ENCODE measurements at regions not wholly inside any gene's neighbourhood (a gene's known extent, or its start where the extent isn't known, plus 50 kb on each side); places are given as distances from the start of the nearest gene placed in this dataset.

DNA sequence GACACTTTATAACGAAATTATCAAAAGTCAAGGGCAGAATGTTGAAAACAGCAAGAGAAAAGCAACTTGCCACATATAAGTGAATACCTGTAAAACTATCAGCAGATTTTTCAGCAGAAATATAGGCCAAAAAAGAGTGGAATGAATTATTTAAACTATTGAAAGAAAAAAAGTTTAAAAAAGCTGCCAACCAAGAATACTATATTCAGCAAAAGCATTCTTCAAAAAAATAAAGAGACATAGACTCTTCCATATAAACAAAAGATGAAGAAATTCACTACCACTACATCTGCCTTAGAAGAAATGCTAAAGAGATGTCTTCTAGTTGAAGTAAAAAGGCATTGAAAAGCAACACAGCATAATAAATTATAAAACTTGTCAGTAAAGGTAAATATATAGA is 80.6 kb upstream of the CPNE8 start:
- 89% methylated on average over 1 of the region's 1 CpG for WGBS
- no peaks in the 10 kb centered on the region for H3K27me3 ChIP-seq (ENCODE audit: control insufficient read depth in 4 of 4, insufficient read depth in 4 of 4, low read length in 3 of 4)
- no peak overlapping the region for H3K4me3 ChIP-seq (ENCODE audit: low read depth in 1 of 3, low read length in 3 of 3)
- H3K36me3 ChIP-seq (ENCODE audit: control insufficient read depth in 4 of 4, insufficient read depth in 3 of 4, low read depth in 1 of 4, low read length in 3 of 4), result no peaks in the 10 kb centered on the region
- DNase-seq (ENCODE audit: low spot score), result no peak
- peaks cover 0 to 9% (median 3%) of the 10 kb centered on the region in 4 donors for H3K9me3 ChIP-seq (ENCODE audit: control insufficient read depth in 4 of 4, low read length in 3 of 4)
- no peak overlapping the region for H3K9ac ChIP-seq (ENCODE audit: low read depth in 1 of 2, low read length in 2 of 2)
- no peaks in the 10 kb centered on the region for H3K4me1 ChIP-seq (ENCODE audit: control insufficient read depth in 4 of 4, insufficient read depth in 4 of 4, low read length in 3 of 4)
- TF ChIP-seq, protein P1, sequence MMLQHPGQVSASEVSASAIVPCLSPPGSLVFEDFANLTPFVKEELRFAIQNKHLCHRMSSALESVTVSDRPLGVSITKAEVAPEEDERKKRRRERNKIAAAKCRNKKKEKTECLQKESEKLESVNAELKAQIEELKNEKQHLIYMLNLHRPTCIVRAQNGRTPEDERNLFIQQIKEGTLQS (IDR thresholded peaks at IDR 0.05), result no peak
- TF ChIP-seq RAD21 (IDR thresholded peaks at IDR 0.05), result no peak
- TF ChIP-seq GABPA (IDR thresholded peaks at IDR 0.05 in 1 of 2, conservative IDR thresholded peaks at IDR 0.05 in 1 of 2), result no peak
- no peak for TF ChIP-seq YY1 (IDR thresholded peaks at IDR 0.05)
- TF ChIP-seq RXRA (IDR thresholded peaks at IDR 0.05), result no peak
- TF ChIP-seq, protein P2, sequence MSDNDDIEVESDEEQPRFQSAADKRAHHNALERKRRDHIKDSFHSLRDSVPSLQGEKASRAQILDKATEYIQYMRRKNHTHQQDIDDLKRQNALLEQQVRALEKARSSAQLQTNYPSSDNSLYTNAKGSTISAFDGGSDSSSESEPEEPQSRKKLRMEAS (IDR thresholded peaks at IDR 0.05), result no peak
- no peak for TF ChIP-seq JUND (IDR thresholded peaks at IDR 0.05)
- TF ChIP-seq EGR1 (IDR thresholded peaks at IDR 0.05; ENCODE audit: low read depth in 2 of 2), result no peak
- TF ChIP-seq FOXA1 (IDR thresholded peaks at IDR 0.05), result no peak
- no peak for TF ChIP-seq FOXA2 (IDR thresholded peaks at IDR 0.05)
- TF ChIP-seq HNF4A (conservative IDR thresholded peaks at IDR 0.05), result no peak
- no peak for TF ChIP-seq NR2F2 (IDR thresholded peaks at IDR 0.05)
- TF ChIP-seq, protein P3, sequence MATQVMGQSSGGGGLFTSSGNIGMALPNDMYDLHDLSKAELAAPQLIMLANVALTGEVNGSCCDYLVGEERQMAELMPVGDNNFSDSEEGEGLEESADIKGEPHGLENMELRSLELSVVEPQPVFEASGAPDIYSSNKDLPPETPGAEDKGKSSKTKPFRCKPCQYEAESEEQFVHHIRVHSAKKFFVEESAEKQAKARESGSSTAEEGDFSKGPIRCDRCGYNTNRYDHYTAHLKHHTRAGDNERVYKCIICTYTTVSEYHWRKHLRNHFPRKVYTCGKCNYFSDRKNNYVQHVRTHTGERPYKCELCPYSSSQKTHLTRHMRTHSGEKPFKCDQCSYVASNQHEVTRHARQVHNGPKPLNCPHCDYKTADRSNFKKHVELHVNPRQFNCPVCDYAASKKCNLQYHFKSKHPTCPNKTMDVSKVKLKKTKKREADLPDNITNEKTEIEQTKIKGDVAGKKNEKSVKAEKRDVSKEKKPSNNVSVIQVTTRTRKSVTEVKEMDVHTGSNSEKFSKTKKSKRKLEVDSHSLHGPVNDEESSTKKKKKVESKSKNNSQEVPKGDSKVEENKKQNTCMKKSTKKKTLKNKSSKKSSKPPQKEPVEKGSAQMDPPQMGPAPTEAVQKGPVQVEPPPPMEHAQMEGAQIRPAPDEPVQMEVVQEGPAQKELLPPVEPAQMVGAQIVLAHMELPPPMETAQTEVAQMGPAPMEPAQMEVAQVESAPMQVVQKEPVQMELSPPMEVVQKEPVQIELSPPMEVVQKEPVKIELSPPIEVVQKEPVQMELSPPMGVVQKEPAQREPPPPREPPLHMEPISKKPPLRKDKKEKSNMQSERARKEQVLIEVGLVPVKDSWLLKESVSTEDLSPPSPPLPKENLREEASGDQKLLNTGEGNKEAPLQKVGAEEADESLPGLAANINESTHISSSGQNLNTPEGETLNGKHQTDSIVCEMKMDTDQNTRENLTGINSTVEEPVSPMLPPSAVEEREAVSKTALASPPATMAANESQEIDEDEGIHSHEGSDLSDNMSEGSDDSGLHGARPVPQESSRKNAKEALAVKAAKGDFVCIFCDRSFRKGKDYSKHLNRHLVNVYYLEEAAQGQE (IDR thresholded peaks at IDR 0.05), result no peak
- TF ChIP-seq, protein P4, sequence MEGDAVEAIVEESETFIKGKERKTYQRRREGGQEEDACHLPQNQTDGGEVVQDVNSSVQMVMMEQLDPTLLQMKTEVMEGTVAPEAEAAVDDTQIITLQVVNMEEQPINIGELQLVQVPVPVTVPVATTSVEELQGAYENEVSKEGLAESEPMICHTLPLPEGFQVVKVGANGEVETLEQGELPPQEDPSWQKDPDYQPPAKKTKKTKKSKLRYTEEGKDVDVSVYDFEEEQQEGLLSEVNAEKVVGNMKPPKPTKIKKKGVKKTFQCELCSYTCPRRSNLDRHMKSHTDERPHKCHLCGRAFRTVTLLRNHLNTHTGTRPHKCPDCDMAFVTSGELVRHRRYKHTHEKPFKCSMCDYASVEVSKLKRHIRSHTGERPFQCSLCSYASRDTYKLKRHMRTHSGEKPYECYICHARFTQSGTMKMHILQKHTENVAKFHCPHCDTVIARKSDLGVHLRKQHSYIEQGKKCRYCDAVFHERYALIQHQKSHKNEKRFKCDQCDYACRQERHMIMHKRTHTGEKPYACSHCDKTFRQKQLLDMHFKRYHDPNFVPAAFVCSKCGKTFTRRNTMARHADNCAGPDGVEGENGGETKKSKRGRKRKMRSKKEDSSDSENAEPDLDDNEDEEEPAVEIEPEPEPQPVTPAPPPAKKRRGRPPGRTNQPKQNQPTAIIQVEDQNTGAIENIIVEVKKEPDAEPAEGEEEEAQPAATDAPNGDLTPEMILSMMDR (IDR thresholded peaks at IDR 0.05; ENCODE audit: low read depth, low read length, missing input control), result no peak
- no peak for TF ChIP-seq TAF1 (conservative IDR thresholded peaks at IDR 0.05)
- TF ChIP-seq SP1 (IDR thresholded peaks at IDR 0.05), result no peak
- H3K27ac ChIP-seq (ENCODE audit: low read depth in 1 of 2, low read length in 2 of 2), result no peak overlapping the region

DNA sequence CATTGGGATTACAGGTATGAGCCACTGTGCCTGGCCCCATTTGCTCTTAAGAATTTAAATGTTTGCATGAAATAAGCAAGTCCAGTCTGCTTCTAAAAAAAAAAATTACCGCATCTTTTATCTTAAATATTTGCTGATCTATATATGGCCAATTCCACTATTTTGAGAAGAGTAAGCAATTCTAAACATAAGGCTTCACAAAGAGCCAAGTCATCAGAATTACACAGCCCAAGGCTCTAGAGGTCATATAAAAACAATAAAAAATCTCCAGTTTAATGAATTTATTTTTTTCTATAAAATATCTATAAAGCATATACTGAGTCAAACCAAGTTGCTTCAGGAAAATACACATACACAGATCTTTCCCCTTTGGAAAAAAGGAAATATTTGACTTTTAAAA is 79.0 kb upstream of the CPNE8 start:
- Histone ChIP-seq H3K27me3 (ENCODE audit: control insufficient read depth in 4 of 4, insufficient read depth in 4 of 4, low read length in 3 of 4) (no peaks in the 10 kb centered on the region), H3K36me3 (ENCODE audit: control insufficient read depth in 4 of 4, insufficient read depth in 3 of 4, low read depth in 1 of 4, low read length in 3 of 4) (no peaks in the 10 kb centered on the region), H3K9me3 (ENCODE audit: control insufficient read depth in 4 of 4, low read length in 3 of 4) (peaks cover 0 to 9% (median 3%) of the 10 kb centered on the region in 4 donors), H3K4me1 (ENCODE audit: control insufficient read depth in 4 of 4, insufficient read depth in 4 of 4, low read length in 3 of 4) (no peaks in the 10 kb centered on the region), H3K27ac (ENCODE audit: low read depth in 1 of 2, low read length in 2 of 2) (no peak overlapping the region), H3K9ac (ENCODE audit: low read depth in 1 of 2, low read length in 2 of 2) (no peak overlapping the region), H3K4me3 (ENCODE audit: low read depth in 1 of 3, low read length in 3 of 3) (no peak overlapping the region)
- 94% methylated on average over 1 of the region's 1 CpG for WGBS
- no peak for DNase-seq (ENCODE audit: low spot score)
- TF ChIP-seq GABPA (IDR thresholded peaks at IDR 0.05 in 1 of 2, conservative IDR thresholded peaks at IDR 0.05 in 1 of 2), result no peak
- TF ChIP-seq SP1 (IDR thresholded peaks at IDR 0.05), result no peak
- TF ChIP-seq EGR1 (IDR thresholded peaks at IDR 0.05; ENCODE audit: low read depth in 2 of 2), result no peak
- no peak for TF ChIP-seq HNF4G (IDR thresholded peaks at IDR 0.05)
- TF ChIP-seq, protein P3 (IDR thresholded peaks at IDR 0.05), result no peak

Data from liver (tissue), 8 donors.